NCI-H748 treated with DMSO at 0.1 percent for 48 hours (cell line): ENCODE measurements at regions not wholly inside any gene's neighbourhood (a gene's known extent, or its start where the extent isn't known, plus 50 kb on each side); places are given as distances from the start of the nearest gene placed in this dataset.
"Not testable (repeated sequence)": the region's sequence is repeated elsewhere in the genome, so short reads cannot be mapped to it uniquely, and the experiment has no call there.

ENCODE experiments used
- DNase-seq: peaks from one replicate; lab custom pipeline; 2025; lab: John Stamatoyannopoulos, UW

DNA sequence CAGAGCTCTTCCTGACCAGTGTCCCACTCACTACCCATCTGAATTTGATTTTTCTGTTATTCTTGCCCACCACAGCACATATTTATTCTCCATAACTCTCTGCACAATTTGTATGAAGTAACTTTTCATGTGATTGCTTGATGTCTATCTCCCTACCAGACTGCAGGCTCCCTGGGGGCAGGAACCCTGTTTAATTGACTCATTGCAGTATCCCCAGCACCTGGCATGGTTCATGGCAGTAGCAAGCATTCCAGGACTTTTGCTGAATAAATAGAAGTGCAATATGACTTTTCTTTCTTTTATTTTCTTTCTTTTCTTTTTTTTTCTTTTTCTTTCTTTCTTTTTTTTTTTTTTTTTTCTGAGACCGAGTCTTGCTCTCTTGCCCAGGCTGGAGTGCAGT is 88.7 kb upstream of the XPO1 start:
- DNase-seq: no peak

DNA sequence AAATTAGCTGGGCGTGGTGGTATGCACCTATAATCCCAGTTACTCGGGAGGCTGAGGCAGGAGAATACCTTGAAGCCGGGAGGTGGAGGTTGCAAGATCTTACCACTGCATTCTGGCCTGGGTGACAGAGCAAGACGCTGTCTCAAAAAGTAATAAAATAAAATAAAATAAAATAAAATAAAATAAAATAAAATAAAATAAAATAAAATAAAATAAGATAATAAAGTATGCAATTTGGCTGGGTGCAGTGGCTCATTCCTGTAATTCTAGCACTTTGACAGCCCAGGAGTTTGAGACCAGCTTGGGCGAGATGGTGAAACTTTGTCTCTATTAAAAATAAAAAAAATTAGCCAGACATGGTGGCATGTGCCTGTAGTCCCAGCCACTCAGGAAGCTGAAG is 85.6 kb upstream of the XPO1 start:
- no peak for DNase-seq

DNA sequence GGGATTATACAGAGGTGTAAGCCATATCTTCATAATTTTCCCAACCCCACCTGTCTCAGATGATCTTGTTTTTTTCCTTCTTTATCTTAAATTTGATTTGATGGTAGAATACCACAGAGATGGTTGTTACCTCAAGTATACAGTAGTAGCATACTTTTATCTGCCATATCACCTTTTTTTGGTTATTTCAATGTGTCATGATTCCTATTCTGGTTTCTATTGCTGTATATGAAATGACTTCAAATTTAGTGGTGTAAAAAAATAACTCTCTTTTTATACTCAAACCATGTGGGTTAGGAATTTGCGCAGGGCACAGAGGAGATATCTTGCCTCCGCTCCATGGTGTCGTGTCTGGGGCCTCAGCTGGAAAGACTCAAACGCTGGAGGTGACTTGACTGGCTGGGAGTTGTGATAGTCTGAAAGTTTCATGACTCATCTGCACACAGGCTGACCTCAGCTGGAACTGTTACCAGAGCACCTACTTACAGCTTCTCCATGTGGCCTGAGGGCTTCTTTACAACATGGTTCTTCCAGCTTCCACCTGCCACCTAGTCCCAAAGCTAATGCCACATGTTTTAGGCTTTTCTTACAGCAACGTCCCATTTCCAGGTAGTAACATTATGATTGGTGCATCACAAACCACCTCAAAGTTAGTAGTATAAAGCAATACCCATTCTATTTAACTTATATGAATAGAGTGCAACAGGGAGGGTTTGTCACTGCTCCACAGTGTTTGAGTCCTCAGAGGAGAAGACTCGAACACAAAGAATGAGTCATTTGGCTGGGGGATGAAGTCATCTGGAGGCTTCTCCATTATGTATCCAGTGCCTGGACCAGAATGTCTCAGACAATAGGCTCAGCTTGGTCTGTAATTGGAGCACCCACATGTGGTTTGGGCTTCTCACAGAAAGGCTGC is 82.3 kb upstream of the XPO1 start:
- no peak for DNase-seq

DNA sequence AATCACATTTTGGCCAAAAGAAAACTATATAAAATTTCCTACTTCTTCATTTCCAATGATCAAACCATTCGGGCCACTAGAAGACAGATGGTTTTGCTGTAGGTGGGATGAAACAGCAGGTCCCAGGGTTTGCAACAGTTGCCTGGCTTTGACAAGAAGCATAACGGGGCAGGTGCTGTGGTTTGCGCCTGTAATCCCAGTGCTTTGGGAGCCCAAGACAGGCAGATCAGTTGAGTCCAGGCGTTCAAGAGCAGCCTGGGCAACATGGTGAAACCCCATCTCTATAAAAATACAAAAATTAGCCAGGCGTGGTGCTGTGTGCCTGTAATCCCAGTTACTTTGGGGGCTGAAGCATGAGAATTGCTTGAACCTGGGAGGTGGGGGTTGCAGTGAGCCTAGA is 81.4 kb upstream of the XPO1 start:
- DNase-seq: no peak

DNA sequence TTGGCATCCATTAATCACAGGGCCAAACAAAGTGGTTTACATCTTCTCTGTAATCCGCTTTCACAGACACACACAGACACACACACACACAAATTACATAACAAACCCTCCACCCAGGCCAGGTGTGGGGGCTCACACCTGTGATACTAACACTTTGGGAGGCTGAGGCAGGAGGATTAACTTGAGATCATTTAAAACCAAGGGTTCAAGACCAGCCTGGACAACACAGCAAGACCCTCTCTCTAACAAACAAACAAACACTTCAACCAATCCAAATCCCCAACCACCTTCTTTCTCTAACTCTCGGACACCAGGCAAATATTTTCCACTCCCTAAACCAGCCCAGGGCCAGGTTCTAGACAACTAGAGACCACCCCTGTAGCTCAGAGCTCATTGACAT is 79.5 kb upstream of the XPO1 start:
- no peak for DNase-seq

DNA sequence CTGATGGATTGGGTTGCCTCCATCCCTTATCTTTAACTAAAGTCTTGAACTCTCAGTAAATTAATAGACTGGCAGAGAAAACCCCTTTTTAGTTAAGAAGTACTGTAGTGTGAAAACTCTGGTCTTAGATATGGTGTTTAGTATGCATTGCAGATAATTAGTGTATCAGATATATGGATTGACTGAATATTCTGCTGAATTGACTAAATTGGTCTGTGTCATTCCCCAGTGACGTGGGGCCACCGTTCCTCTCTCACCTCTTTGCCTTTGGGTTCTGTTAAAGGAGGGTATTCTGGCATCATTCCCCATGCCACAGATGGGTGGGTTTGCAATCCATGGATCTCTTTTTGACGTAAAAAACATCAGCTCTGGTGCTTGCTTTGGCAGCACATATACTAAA is 67.1 kb upstream of the XPO1 start:
- DNase-seq: no peak

DNA sequence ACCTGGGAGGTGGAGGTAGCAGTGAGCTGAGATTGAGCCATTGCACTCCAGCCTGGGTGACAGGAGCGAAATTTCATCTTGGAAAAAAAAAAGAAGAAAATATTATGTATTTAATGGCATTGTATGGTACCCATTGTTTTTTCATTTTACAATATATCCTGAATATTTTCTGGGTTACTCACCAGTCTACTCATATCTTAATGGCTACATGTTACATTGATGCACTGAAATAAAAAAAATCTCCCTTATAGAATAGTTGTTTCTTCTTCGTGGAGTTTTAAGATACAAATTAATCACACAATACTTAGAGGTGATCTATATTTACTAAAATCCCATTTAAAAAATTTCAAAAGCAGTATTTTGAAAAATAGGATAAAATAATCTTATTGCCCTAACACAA is 66.3 kb upstream of the XPO1 start:
- no peak for DNase-seq

DNA sequence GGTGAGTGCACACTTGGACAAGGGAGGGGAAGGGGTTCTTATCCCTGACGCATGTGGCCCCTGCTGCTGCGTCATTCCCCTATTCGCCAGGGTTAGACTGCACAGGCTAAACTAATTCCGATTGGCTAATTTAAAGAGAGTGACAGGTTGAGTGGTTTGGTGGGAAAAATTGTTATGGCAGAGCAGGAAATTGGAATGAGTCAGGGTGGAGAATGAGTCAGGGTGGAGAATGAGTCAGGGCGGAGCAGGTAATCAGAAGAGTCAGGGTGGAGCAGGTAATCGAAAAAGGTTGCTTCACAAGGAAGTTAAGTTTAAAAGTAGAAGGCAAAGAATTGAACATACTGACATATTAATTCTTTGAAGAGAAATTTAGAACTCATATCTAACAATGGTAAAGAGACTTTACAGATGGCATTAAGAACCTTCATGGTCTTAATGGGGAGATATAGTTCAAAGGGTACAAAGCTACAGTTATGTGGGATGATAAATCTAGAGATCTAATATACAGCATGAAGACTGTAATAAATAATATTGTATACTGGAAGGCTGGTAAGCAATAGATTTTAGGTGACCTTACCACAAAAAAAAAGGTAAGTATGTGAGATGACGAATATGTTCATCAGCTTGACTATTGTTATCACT is 60.5 kb upstream of the XPO1 start:
- DNase-seq: not testable (repeated sequence)

DNA sequence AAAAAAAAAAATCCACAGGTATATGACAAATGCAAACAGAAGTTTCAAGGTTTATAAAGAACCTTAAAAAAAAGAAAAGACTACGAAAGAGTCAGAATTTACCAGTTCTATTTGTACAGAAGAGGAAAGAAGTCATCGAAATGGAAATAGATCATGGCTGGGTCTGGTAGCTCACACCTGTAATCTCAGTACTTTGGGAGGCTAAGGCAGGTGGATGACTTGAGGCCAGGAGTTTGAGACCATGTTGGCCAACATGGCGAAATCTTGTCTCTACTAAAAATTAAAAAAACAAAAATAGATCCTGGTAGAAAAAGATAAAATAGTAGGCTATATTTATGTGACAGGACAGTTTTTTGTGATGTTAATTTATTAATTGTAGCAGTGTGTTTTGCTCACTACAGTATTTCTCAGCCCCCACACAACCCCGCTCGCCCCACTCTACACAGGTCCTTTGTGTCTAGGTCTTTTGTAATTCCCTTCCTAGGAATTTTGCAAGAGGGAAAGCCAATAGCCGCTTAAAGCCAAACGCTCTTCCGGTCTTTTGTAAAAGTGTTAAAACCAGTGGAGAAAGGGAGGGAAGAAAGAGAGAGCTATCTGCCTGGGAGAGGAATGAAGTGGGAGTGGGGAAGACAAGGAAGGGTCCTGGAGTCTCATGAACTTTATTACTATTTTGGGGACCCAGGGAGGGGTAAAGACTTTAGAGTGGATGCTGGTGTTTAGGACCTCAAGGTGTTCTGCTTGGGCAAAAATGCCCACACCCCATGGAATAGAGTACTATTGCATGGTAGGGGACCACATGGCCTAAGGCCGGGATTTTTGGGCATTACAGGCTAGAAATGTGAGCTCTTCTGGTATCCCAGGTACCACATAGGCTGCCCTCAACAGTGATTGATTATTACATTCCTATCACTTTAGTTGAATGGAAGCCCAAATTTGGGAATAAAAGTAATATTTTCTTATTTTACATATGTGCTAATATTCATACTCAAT is 59.4 kb upstream of the XPO1 start:
- no peak for DNase-seq

DNA sequence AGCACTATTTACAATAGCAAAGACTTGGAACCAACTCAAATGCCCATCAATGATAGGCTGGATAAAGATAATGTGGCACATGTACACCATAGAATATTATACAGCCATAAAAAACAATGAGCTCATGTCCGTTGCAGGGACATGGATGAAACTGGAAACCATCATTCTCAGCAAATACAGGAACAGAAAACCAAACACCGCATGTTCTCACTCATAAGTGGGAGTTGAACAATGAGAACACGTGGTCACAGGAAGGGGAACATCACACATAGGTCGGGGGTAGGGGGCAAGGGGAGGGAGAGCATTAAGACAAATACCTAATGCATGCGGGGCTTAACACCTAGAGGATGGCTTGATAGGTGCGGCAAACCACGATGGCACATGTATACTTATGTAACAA is 56.0 kb upstream of the XPO1 start:
- DNase-seq: not testable (repeated sequence)

DNA sequence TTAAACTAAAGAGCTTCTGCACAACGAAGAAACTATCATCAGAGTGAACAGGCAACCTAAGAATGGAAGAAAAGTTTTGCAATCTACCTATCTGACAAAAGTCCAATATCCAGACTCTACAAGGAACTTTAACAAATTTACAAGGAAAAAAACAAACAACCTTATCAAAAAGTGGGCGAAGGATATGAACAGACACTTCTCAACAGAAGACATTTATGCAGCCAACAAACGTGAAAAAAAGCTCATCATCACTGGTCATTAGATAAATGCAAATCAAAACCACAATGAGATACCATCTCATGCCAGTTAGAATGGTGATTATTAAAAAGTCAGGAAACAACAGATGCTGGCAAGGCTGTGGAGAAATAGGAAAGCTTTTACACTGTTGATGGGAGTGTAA is 55.5 kb upstream of the XPO1 start:
- not testable (repeated sequence) for DNase-seq

DNA sequence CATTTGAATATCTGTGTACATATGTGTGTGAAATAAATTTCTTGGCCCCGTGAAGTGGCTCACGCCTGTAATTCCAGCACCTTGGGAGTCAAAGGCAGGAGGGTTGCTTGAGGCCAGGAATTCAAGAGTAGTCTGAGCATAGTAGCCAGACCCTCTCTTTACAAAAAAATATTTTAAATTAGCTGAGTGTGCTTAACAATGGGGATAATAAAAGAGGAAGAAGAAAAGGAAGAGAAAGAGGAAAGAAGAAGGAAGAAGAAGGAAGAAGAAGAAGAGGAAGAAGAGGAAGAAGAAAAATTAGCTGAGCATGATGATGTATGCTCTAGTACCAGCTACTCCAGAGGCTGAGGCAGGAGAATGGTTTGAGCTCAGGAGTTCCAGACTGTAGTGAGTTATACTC is 52.1 kb upstream of the XPO1 start:
- no peak for DNase-seq

DNA sequence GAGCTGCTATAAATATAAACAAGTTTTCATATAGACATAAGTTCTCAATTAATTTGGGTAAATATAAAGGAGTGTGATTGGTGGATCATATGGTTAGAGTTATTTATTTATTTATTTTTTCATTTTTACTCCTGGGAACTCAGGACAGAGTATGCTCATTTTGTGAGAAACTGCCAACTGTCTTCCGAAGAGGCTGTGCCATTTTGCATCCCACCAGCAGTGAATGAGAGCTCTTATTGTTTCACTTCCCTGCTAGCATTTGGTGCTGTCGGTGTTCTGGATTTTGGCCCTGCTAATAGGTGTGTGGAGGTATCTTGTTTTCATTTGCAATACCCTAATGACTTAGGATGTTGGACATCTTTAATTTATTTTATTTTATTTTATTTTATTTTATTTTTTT is 50.4 kb upstream of the XPO1 start:
- no peak for DNase-seq
